HG02943 (cell line): ENCODE measurements at regions not wholly inside any gene's neighbourhood (a gene's known extent, or its start where the extent isn't known, plus 50 kb on each side); places are given as distances from the start of the nearest gene placed in this dataset.
A peak's percentile ranks its signal among the peaks of the same experiment; 100 is the strongest.
"Not testable (repeated sequence)": the region's sequence is repeated elsewhere in the genome, so short reads cannot be mapped to it uniquely, and the experiment has no call there.

Source experiments
- ATAC-seq: cut with Tn5 transposase; IDR thresholded peaks from one replicate; pipeline ENCODE4 v1.9.1; 2021; ENCODE audit warnings: mild to moderate bottlenecking, low read depth, moderate library complexity; ENCODE audit not compliant: unreplicated experiment

GRCh38 chr13:73820688-73821087 lies 313.5 kb downstream of the KLF12 start:
- peak; percentile 73 for ATAC-seq

GRCh38 chr13:73820285-73820684 lies 313.9 kb downstream of the KLF12 start:
- ATAC-seq, result no peak

GRCh38 chr13:73819711-73820110 lies 314.5 kb downstream of the KLF12 start:
- ATAC-seq, result no peak

- no peak for ATAC-seq
Observed at GRCh38 chr13:73816702-73817101, 317.5 kb downstream of the KLF12 start.

- no peak for ATAC-seq
Observed at GRCh38 chr13:73815796-73816195, 318.4 kb downstream of the KLF12 start.

- ATAC-seq, result no peak
Observed at GRCh38 chr13:73810647-73811046, 323.6 kb downstream of the KLF12 start.

- ATAC-seq, result no peak
Observed at GRCh38 chr13:73809561-73809960, 324.6 kb downstream of the KLF12 start.

- no peak for ATAC-seq
Observed at GRCh38 chr13:73808318-73808717, 325.9 kb downstream of the KLF12 start.

GRCh38 chr13:73805326-73805958 lies 328.8 kb downstream of the KLF12 start:
- ATAC-seq, result not testable (repeated sequence)

GRCh38 chr13:73803997-73804396 lies 330.2 kb downstream of the KLF12 start:
- ATAC-seq, result no peak

- ATAC-seq, result no peak
Observed at GRCh38 chr13:73800011-73800410, 334.2 kb downstream of the KLF12 start.

- no peak for ATAC-seq
Observed at GRCh38 chr13:73794755-73795154, 339.4 kb downstream of the KLF12 start.

GRCh38 chr13:73793361-73793760 lies 340.8 kb downstream of the KLF12 start:
- no peak for ATAC-seq

GRCh38 chr13:73792796-73793195 lies 341.4 kb downstream of the KLF12 start:
- ATAC-seq, result no peak

GRCh38 chr13:73782450-73783449 lies 351.5 kb downstream of the KLF12 start:
- no peak for ATAC-seq

GRCh38 chr13:73781384-73781783 lies 352.8 kb downstream of the KLF12 start:
- no peak for ATAC-seq

GRCh38 chr13:73779881-73780280 lies 354.3 kb downstream of the KLF12 start:
- ATAC-seq, result no peak

GRCh38 chr13:73778242-73778864 lies 355.9 kb downstream of the KLF12 start:
- no peak for ATAC-seq

- no peak for ATAC-seq
Observed at GRCh38 chr13:73777134-73777533, 357.1 kb downstream of the KLF12 start.

- ATAC-seq, result no peak
Observed at GRCh38 chr13:73776151-73776785, 357.9 kb downstream of the KLF12 start.

GRCh38 chr13:73773168-73773549 lies 361.0 kb downstream of the KLF12 start:
- ATAC-seq, result no peak
